HEK293 (cell line): ENCODE measurements at regions not wholly inside any gene's neighbourhood (a gene's known extent, or its start where the extent isn't known, plus 50 kb on each side); places are given as distances from the start of the nearest gene placed in this dataset.

ENCODE experiments used
- ATF2 ChIP-seq: fragments of 450-650 bp; formaldehyde crosslinking; IDR thresholded peaks from 2 replicates; pipeline ENCODE4 v1.5.1; 2016; ENCODE audit warnings: missing biosample characterization, missing genetic modification characterization, low read depth
- CTCF ChIP-seq: fragments of 450-650 bp; formaldehyde crosslinking; IDR thresholded peaks from 2 replicates; pipeline ENCODE4 v1.5.1; 2016; ENCODE audit warnings: missing biosample characterization, missing genetic modification characterization
- PATZ1 ChIP-seq: fragments of 450-650 bp; formaldehyde crosslinking; IDR thresholded peaks from 2 replicates; pipeline ENCODE4 v1.5.1; 2016; ENCODE audit warnings: missing biosample characterization, missing genetic modification characterization
- ZEB2 ChIP-seq: fragments of 450-650 bp; formaldehyde crosslinking; IDR thresholded peaks from 2 replicates; pipeline ENCODE4 v1.5.1; 2016; ENCODE audit warnings: missing biosample characterization, missing genetic modification characterization
- ZFP41 ChIP-seq: fragments of 450-650 bp; formaldehyde crosslinking; IDR thresholded peaks from 2 replicates; pipeline ENCODE4 v1.5.1; 2016; ENCODE audit warnings: missing biosample characterization, missing genetic modification characterization, borderline replicate concordance
- ZNF24 ChIP-seq: fragments of 450-650 bp; formaldehyde crosslinking; IDR thresholded peaks from 2 replicates; pipeline ENCODE4 v1.5.1; 2016; ENCODE audit warnings: missing biosample characterization, missing genetic modification characterization
- ZNF274 ChIP-seq, 2 experiments: fragments of 200-500 bp in 1 of 2; fragments of 450-650 bp in 1 of 2; sonication (Bioruptor generic) in 1 of 2; formaldehyde crosslinking in 1 of 2; IDR thresholded peaks; 2 replicates each; pipeline versions ENCODE4 v1.5.1 to v1.6.1; 2014 to 2016; ENCODE audit warnings: borderline replicate concordance in 1 of 2, inconsistent platforms in 1 of 2, low read length in 1 of 2, missing biosample characterization in 1 of 2, missing genetic modification characterization in 1 of 2
- ZNF398 ChIP-seq: fragments of 450-650 bp; formaldehyde crosslinking; IDR thresholded peaks from 2 replicates; pipeline ENCODE4 v1.5.1; 2017; ENCODE audit warnings: missing biosample characterization, missing genetic modification characterization
- ZNF449 ChIP-seq: fragments of 450-650 bp; formaldehyde crosslinking; IDR thresholded peaks from 2 replicates; pipeline ENCODE4 v1.5.1; 2017; ENCODE audit warnings: missing biosample characterization, mild to moderate bottlenecking, missing genetic modification characterization, moderate library complexity
- ZNF677 ChIP-seq: fragments of 450-650 bp; IDR thresholded peaks from 2 replicates; pipeline ENCODE4 v1.5.0; 2018; ENCODE audit warnings: missing biosample characterization, mild to moderate bottlenecking, missing genetic modification characterization, moderate library complexity

GRCh38 chr5:158155811-158156505, 297.0 kb upstream of the CLINT1 start:
- TF ChIP-seq CTCF (no peak), ZNF398 (tag by site-specific recombination) (no peak), ZFP41 (tag by site-specific recombination) (no peak), PATZ1 (no peak), ATF2 (no peak), ZEB2 (tag by site-specific recombination) (no peak), ZNF449 (tag by site-specific recombination) (no peak), ZNF677 (tag by site-specific recombination) (no peak), ZNF24 (no peak), ZNF274 (IDR thresholded peaks at IDR 0.05; ENCODE audit: low read length) (no peak), ZNF274 (tag by site-specific recombination; IDR thresholded peaks at IDR 0.05; ENCODE audit: borderline replicate concordance) (no peak)
